Keratinocyte (primary cell): ENCODE measurements at regions not wholly inside any gene's neighbourhood (a gene's known extent, or its start where the extent isn't known, plus 50 kb on each side); places are given as distances from the start of the nearest gene placed in this dataset.
A peak's percentile ranks its signal among the peaks of the same experiment; 100 is the strongest.

Experiments used
- DNase-seq: peaks from one replicate; pipeline ENCODE4 v3.0.0-alpha.2; 2011; ENCODE audit warnings: low read depth, missing footprints, low spot score
- FAIRE-seq: peaks from 2 replicates; lab custom pipeline; 2011; peaks lifted over from hg19 to GRCh38; lab: Jason Lieb, UNC
- H2AFZ ChIP-seq: 2 replicates; pipeline ENCODE4 v1.6.0; 2012; ENCODE audit warnings: low read length, control low read depth, inconsistent platforms; ENCODE audit not compliant: control insufficient read depth
- H3K27ac ChIP-seq: 2 replicates; pipeline ENCODE4 v1.5.1; 2011; ENCODE audit warnings: low read length; ENCODE audit not compliant: control insufficient read depth, insufficient read depth
- H3K27me3 ChIP-seq: 3 replicates; pipeline ENCODE4 v1.6.0; 2011; ENCODE audit warnings: low read length; ENCODE audit not compliant: control insufficient read depth, insufficient read depth; ENCODE audit errors: extremely low read depth
- H3K36me3 ChIP-seq, 2 experiments: 2 replicates in 1 of 2; 3 replicates in 1 of 2; pipeline ENCODE4 v1.5.1; 2011; ENCODE audit warnings: low read length in 2 of 2, mild to moderate bottlenecking in 1 of 2; ENCODE audit not compliant: control insufficient read depth in 2 of 2, insufficient read depth in 2 of 2; ENCODE audit errors: extremely low read depth in 1 of 2
- H3K4me1 ChIP-seq: 3 replicates; pipeline ENCODE4 v1.5.1; 2011; ENCODE audit warnings: low read length; ENCODE audit not compliant: control insufficient read depth, insufficient read depth; ENCODE audit errors: extremely low read depth
- H3K4me2 ChIP-seq: 3 replicates; pipeline ENCODE4 v1.6.0; 2011; ENCODE audit warnings: low read depth, low read length; ENCODE audit not compliant: control insufficient read depth, insufficient read depth; ENCODE audit errors: extremely low read depth
- H3K4me3 ChIP-seq, 3 experiments: fragments of 200-600 bp in 1 of 3; sonication (generic) in 1 of 3; 2 replicates in 2 of 3; 3 replicates in 1 of 3; pipeline ENCODE4 v1.5.1; 2011 to 2016; ENCODE audit warnings: low read length in 3 of 3, mild to moderate bottlenecking in 3 of 3, control low read depth in 2 of 3, inconsistent platforms in 1 of 3, low read depth in 1 of 3, mixed read lengths in 1 of 3, mixed run types in 1 of 3, moderate library complexity in 1 of 3; ENCODE audit not compliant: control insufficient read depth in 2 of 3, insufficient read depth in 2 of 3; ENCODE audit errors: extremely low read depth in 1 of 3
- H3K79me2 ChIP-seq: 2 replicates; pipeline ENCODE4 v1.6.0; 2012; ENCODE audit warnings: low read length; ENCODE audit not compliant: control insufficient read depth, insufficient read depth
- H3K9ac ChIP-seq: 3 replicates; pipeline ENCODE4 v1.6.0; 2011; ENCODE audit warnings: low read length; ENCODE audit not compliant: control insufficient read depth, insufficient read depth; ENCODE audit errors: extremely low read depth
- H3K9me1 ChIP-seq: 3 replicates; pipeline ENCODE4 v1.6.0; 2011; ENCODE audit warnings: low read length; ENCODE audit not compliant: control insufficient read depth, insufficient read depth; ENCODE audit errors: extremely low read depth
- H3K9me3 ChIP-seq: 2 replicates; pipeline ENCODE4 v1.5.1; 2012; ENCODE audit warnings: low read depth, low read length; ENCODE audit not compliant: control insufficient read depth
- H4K20me1 ChIP-seq: 3 replicates; pipeline ENCODE4 v1.6.0; 2011; ENCODE audit warnings: low read length; ENCODE audit not compliant: control insufficient read depth, insufficient read depth; ENCODE audit errors: extremely low read depth
- CTCF ChIP-seq, 3 experiments: IDR thresholded peaks in 1 of 3; conservative IDR thresholded peaks in 1 of 3; optimal IDR thresholded peaks in 1 of 3; 2 replicates in 2 of 3; 3 replicates in 1 of 3; pipeline versions ENCODE3 to v1.5.1; 2011; ENCODE audit warnings: low read length in 3 of 3, mild to moderate bottlenecking in 3 of 3, moderate library complexity in 2 of 3, control low read depth in 1 of 3, inconsistent platforms in 1 of 3; ENCODE audit not compliant: insufficient read depth in 2 of 3; ENCODE audit errors: extremely low read depth in 1 of 3
- EZH2 ChIP-seq: IDR thresholded peaks from one replicate; pipeline ENCODE4 v1.6.1; 2012; ENCODE audit warnings: inconsistent platforms, mild to moderate bottlenecking, low read length, moderate library complexity
- dilution Hi-C: fragments of 300-500 bp; cut with MboI; formaldehyde crosslinking; loops from one replicate; pipeline ENCODE4 v1.7.0; 2020; ENCODE audit warnings: low sequenced_read_pairs; ENCODE audit not compliant: extremely low pct_ligation_motif_present

GRCh38 chr11:42571878-42572610 lies 739.8 kb upstream of the API5 start:
- H2AFZ ChIP-seq = no peak overlapping the region
- no peak for TF ChIP-seq CTCF (optimal IDR thresholded peaks at IDR 0.05 in 1 of 3, IDR thresholded peaks at IDR 0.05 in 1 of 3, conservative IDR thresholded peaks at IDR 0.05 in 1 of 3; ENCODE audit: extremely low read depth in 1 of 3, insufficient read depth in 2 of 3, low read length in 3 of 3)
- TF ChIP-seq EZH2 = no peak
- no peak overlapping the region for H3K4me2 ChIP-seq
- H3K9me3 ChIP-seq = no peaks in the 10 kb centered on the region
- H3K27me3 ChIP-seq = no peaks in the 10 kb centered on the region
- dilution Hi-C loops = no loop called here
- peaks cover 5% of the 10 kb centered on the region for H3K4me1 ChIP-seq
- no peaks in the 10 kb centered on the region for H3K9me1 ChIP-seq
- H3K4me3 ChIP-seq = no peak overlapping the region
- no peak for FAIRE-seq
- no peak for DNase-seq
- no peaks in the 10 kb centered on the region for H3K36me3 ChIP-seq
- no peak overlapping the region for H3K9ac ChIP-seq
- H4K20me1 ChIP-seq = no peaks in the 10 kb centered on the region
- no peaks in the 10 kb centered on the region for H3K79me2 ChIP-seq
- H3K27ac ChIP-seq = no peak overlapping the region

GRCh38 chr11:42576318-42576717 lies 735.5 kb upstream of the API5 start:
- H3K9me1 ChIP-seq = no peaks in the 10 kb centered on the region
- H3K36me3 ChIP-seq = no peaks in the 10 kb centered on the region
- no peak overlapping the region for H3K27ac ChIP-seq
- H3K4me1 ChIP-seq = peaks cover 5% of the 10 kb centered on the region
- peak; percentile 32 for DNase-seq
- no peaks in the 10 kb centered on the region for H3K27me3 ChIP-seq
- H3K4me3 ChIP-seq = no peak overlapping the region
- no peak for FAIRE-seq
- H3K79me2 ChIP-seq = no peaks in the 10 kb centered on the region
- no peaks in the 10 kb centered on the region for H3K9me3 ChIP-seq
- dilution Hi-C loops = no loop called here
- peak overlapping the region; percentile 43 for H2AFZ ChIP-seq
- TF ChIP-seq CTCF (optimal IDR thresholded peaks at IDR 0.05 in 1 of 3, IDR thresholded peaks at IDR 0.05 in 1 of 3, conservative IDR thresholded peaks at IDR 0.05 in 1 of 3; ENCODE audit: extremely low read depth in 1 of 3, insufficient read depth in 2 of 3, low read length in 3 of 3) (no peak), EZH2 (no peak)
- H4K20me1 ChIP-seq = no peaks in the 10 kb centered on the region
- H3K4me2 ChIP-seq = peak overlapping the region; percentile 16
- no peak overlapping the region for H3K9ac ChIP-seq
